ENCODE measurements at regions not wholly inside any gene's neighbourhood (a gene's known extent, or its start where the extent isn't known, plus 50 kb on each side); places are given as distances from the start of the nearest gene placed in this dataset.
A peak's percentile ranks its signal among the peaks of the same experiment; 100 is the strongest.

- DNase-seq = no peak
- CTCF ChIA-PET (ENCODE audit: partially characterized antibody) = no interaction called here
- no peak overlapping the region for H3K27ac ChIP-seq (ENCODE audit: low read depth, low read length)
- H3K27me3 ChIP-seq (ENCODE audit: insufficient read depth, low read length) = no peaks in the 10 kb centered on the region
- no peaks in the 10 kb centered on the region for H3K4me1 ChIP-seq (ENCODE audit: insufficient read depth, low read length)
- H3K4me3 ChIP-seq (ENCODE audit: low read length in 2 of 2) = no peak overlapping the region
- intact Hi-C loops (cut with micrococcal nuclease) = no loop called here
- no peaks in the 10 kb centered on the region for H3K9me3 ChIP-seq (ENCODE audit: control insufficient read depth in 1 of 2, low read length in 2 of 2)
- Mint-ChIP-seq H3K27me3 (no peaks in the 10 kb centered on the region), H3K9me3 (peaks cover 0 to 14% (median 6%) of the 10 kb centered on the region in 8 donors), H3K4me1 (no peaks in the 10 kb centered on the region), H3K27ac (no peak overlapping the region), H3K4me3 (no peak overlapping the region), H3K36me3 (peaks cover 0 to 4% of the 10 kb centered on the region in 2 donors)
- no peaks in the 10 kb centered on the region for H3K36me3 ChIP-seq (ENCODE audit: insufficient read depth, low read length)
- POLR2A ChIA-PET (ENCODE audit: partially characterized antibody) = no interaction called here
These were observed 2167.9 kb upstream of the C9orf72 start for GRCh38 chr9:29741169-29741568.

- Mint-ChIP-seq H3K4me1 (no peaks in the 10 kb centered on the region), H3K27me3 (no peaks in the 10 kb centered on the region), H3K36me3 (no peaks in the 10 kb centered on the region), H3K27ac (no peak overlapping the region), H3K9me3 (peaks cover 0 to 7% (median 5%) of the 10 kb centered on the region in 8 donors), H3K4me3 (no peak overlapping the region)
- Histone ChIP-seq H3K4me3 (ENCODE audit: low read length in 2 of 2) (no peak overlapping the region), H3K36me3 (ENCODE audit: insufficient read depth, low read length) (no peaks in the 10 kb centered on the region), H3K4me1 (ENCODE audit: insufficient read depth, low read length) (no peaks in the 10 kb centered on the region), H3K27me3 (ENCODE audit: insufficient read depth, low read length) (no peaks in the 10 kb centered on the region), H3K27ac (ENCODE audit: low read depth, low read length) (no peak overlapping the region), H3K9me3 (ENCODE audit: control insufficient read depth in 1 of 2, low read length in 2 of 2) (no peaks in the 10 kb centered on the region)
- ChIA-PET POLR2A (ENCODE audit: partially characterized antibody) (no interaction called here), CTCF (ENCODE audit: partially characterized antibody) (no interaction called here)
- intact Hi-C loops (cut with micrococcal nuclease) = no loop called here
- DNase-seq = no peak
These were observed 2176.8 kb upstream of the C9orf72 start for GRCh38 chr9:29750062-29750461.

GRCh38 chr9:29751226-29751625, 2177.9 kb upstream of the C9orf72 start:
- POLR2A ChIA-PET (ENCODE audit: partially characterized antibody) = no interaction called here
- Histone ChIP-seq H3K27ac (ENCODE audit: low read depth, low read length) (no peak overlapping the region), H3K4me1 (ENCODE audit: insufficient read depth, low read length) (no peaks in the 10 kb centered on the region), H3K27me3 (ENCODE audit: insufficient read depth, low read length) (no peaks in the 10 kb centered on the region), H3K4me3 (ENCODE audit: low read length in 2 of 2) (no peak overlapping the region), H3K9me3 (ENCODE audit: control insufficient read depth in 1 of 2, low read length in 2 of 2) (no peaks in the 10 kb centered on the region), H3K36me3 (ENCODE audit: insufficient read depth, low read length) (no peaks in the 10 kb centered on the region)
- Mint-ChIP-seq H3K36me3 (no peaks in the 10 kb centered on the region), H3K4me1 (no peaks in the 10 kb centered on the region), H3K9me3 (peaks cover 0 to 7% (median 5%) of the 10 kb centered on the region in 8 donors), H3K4me3 (no peak overlapping the region), H3K27me3 (no peaks in the 10 kb centered on the region), H3K27ac (no peak overlapping the region)
- no peak for DNase-seq
- CTCF ChIA-PET (ENCODE audit: partially characterized antibody) = no interaction called here
- intact Hi-C loops (cut with micrococcal nuclease) = no loop called here

- ChIA-PET POLR2A (ENCODE audit: partially characterized antibody) (no interaction called here), CTCF (ENCODE audit: partially characterized antibody) (no interaction called here)
- no peaks in the 10 kb centered on the region for H3K4me1 ChIP-seq (ENCODE audit: insufficient read depth, low read length)
- H3K9me3 ChIP-seq (ENCODE audit: control insufficient read depth in 1 of 2, low read length in 2 of 2) = no peaks in the 10 kb centered on the region
- DNase-seq = no peak
- H3K27me3 ChIP-seq (ENCODE audit: insufficient read depth, low read length) = no peaks in the 10 kb centered on the region
- Mint-ChIP-seq H3K4me3 (no peak overlapping the region), H3K27me3 (no peaks in the 10 kb centered on the region), H3K4me1 (no peaks in the 10 kb centered on the region), H3K27ac (no peak overlapping the region), H3K9me3 (peaks cover 0 to 9% (median 2%) of the 10 kb centered on the region in 8 donors), H3K36me3 (no peaks in the 10 kb centered on the region)
- H3K27ac ChIP-seq (ENCODE audit: low read depth, low read length) = no peak overlapping the region
- no peak overlapping the region for H3K4me3 ChIP-seq (ENCODE audit: low read length in 2 of 2)
- no peaks in the 10 kb centered on the region for H3K36me3 ChIP-seq (ENCODE audit: insufficient read depth, low read length)
- intact Hi-C loops (cut with micrococcal nuclease) = no loop called here
These were observed 2180.4 kb upstream of the C9orf72 start for GRCh38 chr9:29753638-29754037.

GRCh38 chr9:29769019-29769418, 2195.7 kb upstream of the C9orf72 start:
- Histone ChIP-seq H3K9me3 (ENCODE audit: control insufficient read depth in 1 of 2, low read length in 2 of 2) (no peaks in the 10 kb centered on the region), H3K36me3 (ENCODE audit: insufficient read depth, low read length) (no peaks in the 10 kb centered on the region), H3K4me3 (ENCODE audit: low read length in 2 of 2) (no peak overlapping the region), H3K4me1 (ENCODE audit: insufficient read depth, low read length) (no peaks in the 10 kb centered on the region), H3K27ac (ENCODE audit: low read depth, low read length) (no peak overlapping the region), H3K27me3 (ENCODE audit: insufficient read depth, low read length) (no peaks in the 10 kb centered on the region)
- ChIA-PET CTCF (ENCODE audit: partially characterized antibody) (no interaction called here), POLR2A (ENCODE audit: partially characterized antibody) (no interaction called here)
- no peak for DNase-seq
- H3K36me3 Mint-ChIP-seq = no peaks in the 10 kb centered on the region
- H3K9me3 Mint-ChIP-seq = peaks cover 0 to 3% (median 1%) of the 10 kb centered on the region in 8 donors
- intact Hi-C loops (cut with micrococcal nuclease) = no loop called here
- no peak overlapping the region for H3K4me3 Mint-ChIP-seq
- H3K27me3 Mint-ChIP-seq = no peaks in the 10 kb centered on the region
- H3K4me1 Mint-ChIP-seq = no peaks in the 10 kb centered on the region
- H3K27ac Mint-ChIP-seq = peak overlapping the region in 1 of 7 donors; percentile 37

GRCh38 chr9:29773676-29774075, 2200.4 kb upstream of the C9orf72 start:
- Mint-ChIP-seq H3K4me1 (no peaks in the 10 kb centered on the region), H3K27ac (no peak overlapping the region), H3K27me3 (no peaks in the 10 kb centered on the region), H3K9me3 (peaks cover 0 to 8% (median 0%) of the 10 kb centered on the region in 8 donors), H3K4me3 (no peak overlapping the region), H3K36me3 (no peaks in the 10 kb centered on the region)
- intact Hi-C loops (cut with micrococcal nuclease) = no loop called here
- H3K4me3 ChIP-seq (ENCODE audit: low read length in 2 of 2) = no peak overlapping the region
- CTCF ChIA-PET (ENCODE audit: partially characterized antibody) = no interaction called here
- H3K9me3 ChIP-seq (ENCODE audit: control insufficient read depth in 1 of 2, low read length in 2 of 2) = no peaks in the 10 kb centered on the region
- no peaks in the 10 kb centered on the region for H3K27me3 ChIP-seq (ENCODE audit: insufficient read depth, low read length)
- DNase-seq = no peak
- POLR2A ChIA-PET (ENCODE audit: partially characterized antibody) = no interaction called here
- H3K36me3 ChIP-seq (ENCODE audit: insufficient read depth, low read length) = no peaks in the 10 kb centered on the region
- H3K4me1 ChIP-seq (ENCODE audit: insufficient read depth, low read length) = no peaks in the 10 kb centered on the region
- no peak overlapping the region for H3K27ac ChIP-seq (ENCODE audit: low read depth, low read length)

- H3K27me3 ChIP-seq (ENCODE audit: insufficient read depth, low read length) = no peaks in the 10 kb centered on the region
- ChIA-PET POLR2A (ENCODE audit: partially characterized antibody) (no interaction called here), CTCF (ENCODE audit: partially characterized antibody) (no interaction called here)
- H3K27me3 Mint-ChIP-seq = no peaks in the 10 kb centered on the region
- H3K4me3 Mint-ChIP-seq = no peak overlapping the region
- no peak overlapping the region for H3K4me3 ChIP-seq (ENCODE audit: low read length in 2 of 2)
- peak overlapping the region in 1 of 7 donors; percentile 30 for H3K27ac Mint-ChIP-seq
- H3K4me1 ChIP-seq (ENCODE audit: insufficient read depth, low read length) = no peaks in the 10 kb centered on the region
- no peak for DNase-seq
- H3K9me3 Mint-ChIP-seq = peaks cover 0 to 15% (median 0%) of the 10 kb centered on the region in 8 donors
- intact Hi-C loops (cut with micrococcal nuclease) = no loop called here
- H3K36me3 Mint-ChIP-seq = no peaks in the 10 kb centered on the region
- no peaks in the 10 kb centered on the region for H3K36me3 ChIP-seq (ENCODE audit: insufficient read depth, low read length)
- H3K4me1 Mint-ChIP-seq = no peaks in the 10 kb centered on the region
- no peaks in the 10 kb centered on the region for H3K9me3 ChIP-seq (ENCODE audit: control insufficient read depth in 1 of 2, low read length in 2 of 2)
- no peak overlapping the region for H3K27ac ChIP-seq (ENCODE audit: low read depth, low read length)
These were observed 2202.2 kb upstream of the C9orf72 start for GRCh38 chr9:29775491-29775890.

GRCh38 chr9:29778281-29778849, 2205.1 kb upstream of the C9orf72 start:
- POLR2A ChIA-PET (ENCODE audit: partially characterized antibody) = no interaction called here
- no peak overlapping the region for H3K27ac Mint-ChIP-seq
- no peaks in the 10 kb centered on the region for H3K27me3 ChIP-seq (ENCODE audit: insufficient read depth, low read length)
- no peak overlapping the region for H3K27ac ChIP-seq (ENCODE audit: low read depth, low read length)
- no peaks in the 10 kb centered on the region for H3K4me1 Mint-ChIP-seq
- H3K36me3 Mint-ChIP-seq = no peaks in the 10 kb centered on the region
- CTCF ChIA-PET (ENCODE audit: partially characterized antibody) = no interaction called here
- no peak for DNase-seq
- H3K4me1 ChIP-seq (ENCODE audit: insufficient read depth, low read length) = no peaks in the 10 kb centered on the region
- H3K9me3 Mint-ChIP-seq = peaks cover 0 to 15% (median 1%) of the 10 kb centered on the region in 8 donors
- H3K27me3 Mint-ChIP-seq = no peaks in the 10 kb centered on the region
- H3K4me3 ChIP-seq (ENCODE audit: low read length in 2 of 2) = no peak overlapping the region
- no peak overlapping the region for H3K4me3 Mint-ChIP-seq
- intact Hi-C loops (cut with micrococcal nuclease) = no loop called here
- H3K36me3 ChIP-seq (ENCODE audit: insufficient read depth, low read length) = no peaks in the 10 kb centered on the region
- H3K9me3 ChIP-seq (ENCODE audit: control insufficient read depth in 1 of 2, low read length in 2 of 2) = no peaks in the 10 kb centered on the region

All from CD4-positive, alpha-beta memory T cell (primary cell).